ENCODE measurements at regions not wholly inside any gene's neighbourhood (a gene's known extent, or its start where the extent isn't known, plus 50 kb on each side); places are given as distances from the start of the nearest gene placed in this dataset.

GRCh38 chr3:65276551-65276950 lies 588.8 kb upstream of the ADAMTS9 start:
- Histone ChIP-seq H3K27ac (ENCODE audit: low read depth) (no peak overlapping the region), H3K4me1 (ENCODE audit: insufficient read depth) (peaks cover 20% of the 10 kb centered on the region), H4K20me1 (replicated peaks; ENCODE audit: insufficient read depth) (no peaks in the 10 kb centered on the region), H3K4me2 (no peak overlapping the region), H3K27me3 (ENCODE audit: insufficient read depth) (no peaks in the 10 kb centered on the region), H3K4me3 (no peak overlapping the region), H3F3A (replicated peaks; ENCODE audit: low read depth) (no peaks in the 10 kb centered on the region), H3K9me2 (ENCODE audit: insufficient read depth) (peaks cover 12% of the 10 kb centered on the region; the same call in 1 of the 2 replicates), H3K36me3 (ENCODE audit: insufficient read depth) (no peaks in the 10 kb centered on the region), H2AFZ (peak overlapping the region; percentile 18; the same call in 1 of the 2 replicates), H3K79me2 (replicated peaks; ENCODE audit: insufficient read depth) (no peaks in the 10 kb centered on the region)
- H3K27me3 Mint-ChIP-seq (ENCODE audit: insufficient read depth, low read depth, poor library complexity), result peaks cover 5% of the 10 kb centered on the region
- ATAC-seq (no peak), DNase-seq (ENCODE audit: low spot score) (no peak)
- H3K4me1 Mint-ChIP-seq, result peaks cover 20% of the 10 kb centered on the region
- no peak overlapping the region for H3K4me3 Mint-ChIP-seq
- TF ChIP-seq CTCF (conservative IDR thresholded peaks at IDR 0.05; ENCODE audit: low read depth in 2 of 2) (no peak), CREB1 (CRISPR knock-in tag; IDR thresholded peaks at IDR 0.05; ENCODE audit: low read depth) (no peak), ZNF331 (CRISPR knock-in tag; IDR thresholded peaks at IDR 0.05; ENCODE audit: low read depth) (no peak)
- no peaks in the 10 kb centered on the region for H3K36me3 Mint-ChIP-seq (ENCODE audit: low read depth)
- H3K9me3 Mint-ChIP-seq, result peaks cover 3% of the 10 kb centered on the region; the same call in 2 of the 3 replicates
- H3K27ac Mint-ChIP-seq, result no peak overlapping the region

GRCh38 chr3:65268426-65268825 lies 580.6 kb upstream of the ADAMTS9 start:
- no peaks in the 10 kb centered on the region for H3K27me3 ChIP-seq (ENCODE audit: insufficient read depth)
- no peaks in the 10 kb centered on the region for H3F3A ChIP-seq (replicated peaks; ENCODE audit: low read depth)
- no peak overlapping the region for H3K4me2 ChIP-seq
- no peak for ATAC-seq
- DNase-seq (ENCODE audit: low spot score), result no peak
- no peaks in the 10 kb centered on the region for H3K36me3 Mint-ChIP-seq (ENCODE audit: low read depth)
- H3K36me3 ChIP-seq (ENCODE audit: insufficient read depth), result no peaks in the 10 kb centered on the region
- no peak overlapping the region for H3K27ac ChIP-seq (ENCODE audit: low read depth)
- peaks cover 9% of the 10 kb centered on the region; the same call in 2 of the 3 replicates for H3K4me1 Mint-ChIP-seq
- no peak overlapping the region for H3K4me3 Mint-ChIP-seq
- H3K9me2 ChIP-seq (ENCODE audit: insufficient read depth), result no peaks in the 10 kb centered on the region; the same call in 1 of the 2 replicates
- H3K4me3 ChIP-seq, result no peak overlapping the region
- peaks cover 7% of the 10 kb centered on the region; the same call in 1 of the 2 replicates for H3K4me1 ChIP-seq (ENCODE audit: insufficient read depth)
- no peaks in the 10 kb centered on the region for H4K20me1 ChIP-seq (replicated peaks; ENCODE audit: insufficient read depth)
- no peaks in the 10 kb centered on the region for H3K27me3 Mint-ChIP-seq (ENCODE audit: insufficient read depth, low read depth, poor library complexity)
- no peak overlapping the region for H3K27ac Mint-ChIP-seq
- H2AFZ ChIP-seq, result no peak overlapping the region
- no peaks in the 10 kb centered on the region for H3K79me2 ChIP-seq (replicated peaks; ENCODE audit: insufficient read depth)
- H3K9me3 Mint-ChIP-seq, result peaks cover 15% of the 10 kb centered on the region; the same call in 2 of the 3 replicates
- no peak for TF ChIP-seq ZNF462 (CRISPR knock-in tag; IDR thresholded peaks at IDR 0.05)
- TF ChIP-seq CTCF (conservative IDR thresholded peaks at IDR 0.05; ENCODE audit: low read depth in 2 of 2), result no peak
- no peak for TF ChIP-seq NANOG (IDR thresholded peaks at IDR 0.05; ENCODE audit: borderline replicate concordance)
- no peak for TF ChIP-seq JUNB (IDR thresholded peaks at IDR 0.05; ENCODE audit: unreplicated experiment)
- no peak for TF ChIP-seq REST (IDR thresholded peaks at IDR 0.05; ENCODE audit: unreplicated experiment)
